ENCODE measurements at regions not wholly inside any gene's neighbourhood (a gene's known extent, or its start where the extent isn't known, plus 50 kb on each side); places are given as distances from the start of the nearest gene placed in this dataset.

- TF ChIP-seq CTCF (IDR thresholded peaks at IDR 0.05): no peak
- no peak for TF ChIP-seq ZFX (IDR thresholded peaks at IDR 0.05; ENCODE audit: borderline replicate concordance)
Measured at GRCh38 chr7:79719216-79719615, 265.7 kb upstream of the MAGI2 start.
